Thyroid gland (tissue), 4 donors: ENCODE measurements at regions not wholly inside any gene's neighbourhood (a gene's known extent, or its start where the extent isn't known, plus 50 kb on each side); places are given as distances from the start of the nearest gene placed in this dataset.

ENCODE experiments used
- DNase-seq, 2 donors: peaks; one replicate each; pipeline ENCODE4 v3.0.0-alpha.2; 2019
- H3K27ac ChIP-seq, 3 donors: fragments of 200-600 bp; sonication (generic); 1 replicate in 2 of 3; 2 replicates in 1 of 3; pipeline ENCODE4 v1.5.1; 2016 to 2019; ENCODE audit warnings: mild to moderate bottlenecking in 1 of 3, moderate library complexity in 1 of 3
- H3K27me3 ChIP-seq: fragments of 200-600 bp; sonication (generic); one replicate; pipeline ENCODE4 v1.5.1; 2019
- H3K36me3 ChIP-seq, 2 donors: fragments of 200-600 bp; sonication (generic); one replicate each; pipeline ENCODE4 v1.5.1; 2016 to 2019
- H3K4me1 ChIP-seq, 2 donors: fragments of 200-600 bp; sonication (generic); one replicate each; pipeline ENCODE4 v1.5.1; 2017 to 2019
- H3K4me3 ChIP-seq, 3 donors: fragments of 200-600 bp; sonication (generic); replicated peaks in 1 of 3; 1 replicate in 2 of 3; 2 replicates in 1 of 3; pipeline ENCODE4 v1.5.1; 2016; ENCODE audit warnings: mild to moderate bottlenecking in 1 of 3
- H3K9me3 ChIP-seq: fragments of 200-600 bp; sonication (generic); one replicate; pipeline ENCODE4 v1.5.1; 2017
- POLR2A ChIP-seq, 2 donors: fragments of 450-650 bp; IDR thresholded peaks; one replicate each; pipeline ENCODE4 v1.6.1; 2017; ENCODE audit warnings: antibody characterized with exemption in 2 of 2, mild to moderate bottlenecking in 2 of 2, moderate library complexity in 1 of 2
- WGBS, 2 donors: methylation state at CpG; one replicate each; pipeline ENCODE4 v1.1.5; 2017; 5-methylcytosine and 5-hydroxymethylcytosine counted together
- intact Hi-C: fragments of 100-400 bp; cut with DNase I; formaldehyde crosslinking; loops from one replicate; pipeline ENCODE4 v1.15.1; 2023
- TF ChIP-seq, protein P1 (sequence below), 6 experiments: fragments of 200-600 bp in 3 of 6; fragments of 450-650 bp in 3 of 6; sonication (generic) in 3 of 6; IDR thresholded peaks; one replicate each; pipeline ENCODE4 v1.5.1; 2016 to 2019; ENCODE audit warnings: antibody characterized with exemption in 6 of 6, mild to moderate bottlenecking in 2 of 6, inconsistent platforms in 1 of 6, moderate library complexity in 1 of 6

DNA sequence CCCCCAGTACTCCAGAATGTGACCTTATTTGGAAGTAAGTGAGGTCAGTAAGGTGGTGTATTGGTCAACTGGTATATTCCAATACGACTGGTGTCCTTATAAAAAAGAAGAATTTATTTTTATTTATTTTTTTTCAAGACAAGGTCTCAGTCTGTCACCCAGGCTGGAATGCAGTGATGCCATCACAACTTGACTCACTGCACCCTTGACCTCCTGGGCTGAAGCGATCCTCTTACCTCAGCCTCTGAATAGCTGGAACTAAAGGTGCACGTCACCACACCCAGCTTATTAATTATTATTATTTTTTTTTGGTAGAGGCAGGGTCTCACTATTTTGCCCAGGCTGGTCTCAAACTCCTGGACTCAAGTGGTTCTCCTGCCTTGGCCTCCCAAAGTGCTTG is 115.1 kb upstream of the PITX2 start:
- Histone ChIP-seq H3K27me3 (no peaks in the 10 kb centered on the region), H3K27ac (no peak overlapping the region), H3K9me3 (no peaks in the 10 kb centered on the region), H3K36me3 (no peaks in the 10 kb centered on the region), H3K4me3 (no peak overlapping the region), H3K4me1 (no peaks in the 10 kb centered on the region)
- TF ChIP-seq POLR2A (IDR thresholded peaks at IDR 0.05): no peak
- TF ChIP-seq, protein P1, sequence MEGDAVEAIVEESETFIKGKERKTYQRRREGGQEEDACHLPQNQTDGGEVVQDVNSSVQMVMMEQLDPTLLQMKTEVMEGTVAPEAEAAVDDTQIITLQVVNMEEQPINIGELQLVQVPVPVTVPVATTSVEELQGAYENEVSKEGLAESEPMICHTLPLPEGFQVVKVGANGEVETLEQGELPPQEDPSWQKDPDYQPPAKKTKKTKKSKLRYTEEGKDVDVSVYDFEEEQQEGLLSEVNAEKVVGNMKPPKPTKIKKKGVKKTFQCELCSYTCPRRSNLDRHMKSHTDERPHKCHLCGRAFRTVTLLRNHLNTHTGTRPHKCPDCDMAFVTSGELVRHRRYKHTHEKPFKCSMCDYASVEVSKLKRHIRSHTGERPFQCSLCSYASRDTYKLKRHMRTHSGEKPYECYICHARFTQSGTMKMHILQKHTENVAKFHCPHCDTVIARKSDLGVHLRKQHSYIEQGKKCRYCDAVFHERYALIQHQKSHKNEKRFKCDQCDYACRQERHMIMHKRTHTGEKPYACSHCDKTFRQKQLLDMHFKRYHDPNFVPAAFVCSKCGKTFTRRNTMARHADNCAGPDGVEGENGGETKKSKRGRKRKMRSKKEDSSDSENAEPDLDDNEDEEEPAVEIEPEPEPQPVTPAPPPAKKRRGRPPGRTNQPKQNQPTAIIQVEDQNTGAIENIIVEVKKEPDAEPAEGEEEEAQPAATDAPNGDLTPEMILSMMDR (IDR thresholded peaks at IDR 0.05): no peak
- intact Hi-C loops: no loop called here
- no peak for DNase-seq
- WGBS, 2 donors: 82 to 83% methylated on average over 3 of the region's 3 CpGs

DNA sequence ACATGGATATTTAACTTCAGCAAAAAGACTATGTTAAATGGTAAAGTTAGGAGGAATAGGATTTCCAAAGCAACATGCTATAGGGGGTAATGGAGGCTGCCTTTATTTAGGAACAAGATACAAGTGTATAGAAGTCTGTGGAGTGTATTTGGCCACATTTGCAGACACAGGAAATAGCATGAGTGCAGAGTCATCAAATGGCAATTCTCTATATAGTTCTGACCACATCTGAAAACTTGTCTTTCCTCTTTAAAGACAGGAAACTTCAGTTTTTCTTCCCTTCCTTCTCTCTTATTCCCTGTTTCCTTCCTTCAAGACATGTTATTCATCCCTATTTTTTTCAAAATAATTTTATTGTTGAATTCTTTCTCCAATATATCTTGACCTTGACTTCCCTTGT is 119.3 kb upstream of the PITX2 start:
- H3K4me3 ChIP-seq: no peak overlapping the region
- TF ChIP-seq POLR2A (IDR thresholded peaks at IDR 0.05): no peak
- TF ChIP-seq, protein P1 (IDR thresholded peaks at IDR 0.05): no peak
- H3K4me1 ChIP-seq: no peaks in the 10 kb centered on the region
- H3K9me3 ChIP-seq: no peaks in the 10 kb centered on the region
- no peaks in the 10 kb centered on the region for H3K36me3 ChIP-seq
- no peaks in the 10 kb centered on the region for H3K27me3 ChIP-seq
- intact Hi-C loops: no loop called here
- H3K27ac ChIP-seq: no peak overlapping the region
- no peak for DNase-seq

DNA sequence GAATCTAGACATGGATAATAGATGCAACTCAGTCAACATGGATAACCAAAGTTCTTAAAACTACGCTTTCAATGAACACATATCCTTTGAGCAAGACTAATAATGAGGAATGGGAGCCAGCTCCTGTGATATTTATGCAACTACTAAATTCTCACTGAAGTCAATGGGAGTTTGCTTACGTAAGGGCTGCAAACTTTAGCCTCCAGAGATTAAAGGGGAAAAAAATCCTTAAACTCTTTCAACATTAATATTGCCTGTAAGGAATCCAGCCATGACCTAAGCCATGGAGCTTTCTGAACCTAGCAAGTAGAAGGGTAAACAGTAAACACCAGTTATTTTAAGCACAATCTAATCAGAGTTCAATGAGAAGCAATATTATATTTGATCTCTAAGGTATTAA is 125.2 kb upstream of the PITX2 start:
- WGBS, 2 donors: 87 to 94% methylated on average over 2 of the region's 2 CpGs
- Histone ChIP-seq H3K27ac (no peak overlapping the region), H3K4me1 (no peaks in the 10 kb centered on the region), H3K36me3 (no peaks in the 10 kb centered on the region), H3K27me3 (no peaks in the 10 kb centered on the region), H3K9me3 (no peaks in the 10 kb centered on the region), H3K4me3 (no peak overlapping the region)
- DNase-seq: no peak
- TF ChIP-seq POLR2A (IDR thresholded peaks at IDR 0.05): no peak
- TF ChIP-seq, protein P1 (IDR thresholded peaks at IDR 0.05): no peak
- intact Hi-C loops: no loop called here

DNA sequence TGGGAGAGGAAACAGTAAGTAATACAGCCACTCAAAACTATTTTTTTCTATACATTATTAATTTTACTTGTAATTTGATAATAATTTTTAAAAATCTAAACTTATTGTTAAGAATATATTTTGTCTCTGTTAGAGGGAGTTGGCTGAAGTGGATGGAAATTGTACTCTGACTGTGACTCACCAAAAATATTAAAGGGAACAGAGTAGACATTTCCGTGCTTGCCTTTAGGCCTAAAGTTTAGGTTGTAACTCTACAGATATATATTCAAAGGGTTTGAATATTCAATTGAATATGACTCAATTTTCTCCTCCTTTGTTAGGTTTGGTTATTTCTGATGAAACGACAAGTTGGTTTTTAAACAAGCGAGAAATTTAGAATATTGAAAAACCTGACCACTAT is 128.3 kb upstream of the PITX2 start:
- TF ChIP-seq POLR2A (IDR thresholded peaks at IDR 0.05): no peak
- TF ChIP-seq, protein P1 (IDR thresholded peaks at IDR 0.05): no peak
- intact Hi-C loops: no loop called here
- Histone ChIP-seq H3K4me3 (no peak overlapping the region), H3K36me3 (no peaks in the 10 kb centered on the region), H3K27ac (no peak overlapping the region), H3K9me3 (no peaks in the 10 kb centered on the region), H3K27me3 (no peaks in the 10 kb centered on the region), H3K4me1 (no peaks in the 10 kb centered on the region)
- DNase-seq: no peak
- 93 to 95% methylated on average over 3 of the region's 3 CpGs for WGBS, 2 donors

DNA sequence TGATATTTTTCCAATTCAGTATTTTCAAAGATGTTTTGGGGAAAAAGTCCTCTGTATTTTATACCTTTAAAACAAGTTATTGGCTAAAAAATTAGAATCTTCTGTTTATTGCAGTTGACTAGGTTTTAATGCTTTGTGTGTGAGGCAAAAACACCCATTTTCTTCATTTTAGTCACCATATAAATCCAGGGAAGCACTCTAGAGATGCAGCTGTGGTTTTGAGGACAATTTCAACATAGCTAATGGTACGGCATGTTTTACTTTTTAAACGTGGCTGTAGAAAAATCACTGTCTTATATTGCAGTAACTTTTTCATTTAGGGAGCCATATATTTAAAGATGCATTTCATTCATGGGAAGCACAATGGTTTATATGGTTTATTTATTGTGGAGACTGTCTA is 129.1 kb upstream of the PITX2 start:
- WGBS, 2 donors: 78 to 85% methylated on average over 2 of the region's 2 CpGs
- DNase-seq: no peak
- no peak overlapping the region for H3K4me3 ChIP-seq
- H3K27ac ChIP-seq: no peak overlapping the region
- no peaks in the 10 kb centered on the region for H3K4me1 ChIP-seq
- no peaks in the 10 kb centered on the region for H3K27me3 ChIP-seq
- H3K9me3 ChIP-seq: no peaks in the 10 kb centered on the region
- no peaks in the 10 kb centered on the region for H3K36me3 ChIP-seq
- TF ChIP-seq, protein P1 (IDR thresholded peaks at IDR 0.05): no peak
- TF ChIP-seq POLR2A (IDR thresholded peaks at IDR 0.05): no peak
- intact Hi-C loops: no loop called here
